SK-N-SH treated with all-trans-retinoic acid at 6 μM for 48 hours (cell line): ENCODE measurements at regions not wholly inside any gene's neighbourhood (a gene's known extent, or its start where the extent isn't known, plus 50 kb on each side); places are given as distances from the start of the nearest gene placed in this dataset.

Experiments
- ARNTL ChIP-seq: fragments of 450-650 bp; formaldehyde crosslinking; IDR thresholded peaks from 2 replicates; pipeline ENCODE4 v1.5.0; 2020; ENCODE audit warnings: low read depth, mild to moderate bottlenecking, moderate library complexity, borderline replicate concordance
- CREB5 ChIP-seq: fragments of 250-450 bp; sonication (Bioruptor Pico); IDR thresholded peaks from 2 replicates; pipeline ENCODE4 v1.5.1; 2020; ENCODE audit warnings: low read depth, mild to moderate bottlenecking, moderate library complexity
- CSRNP3 ChIP-seq: fragments of 250-450 bp; sonication (Bioruptor Pico); IDR thresholded peaks from 2 replicates; pipeline ENCODE4 v1.5.1; 2021; ENCODE audit warnings: mild to moderate bottlenecking, moderate library complexity
- PATZ1 ChIP-seq: fragments of 250-450 bp; sonication (Bioruptor Pico); IDR thresholded peaks from 2 replicates; pipeline ENCODE4 v1.8.0; 2020; ENCODE audit warnings: mild to moderate bottlenecking, moderate library complexity, borderline replicate concordance
- POU6F1 ChIP-seq: fragments of 250-450 bp; sonication (Bioruptor Pico); IDR thresholded peaks from 2 replicates; pipeline ENCODE4 v1.8.0; 2021; ENCODE audit warnings: low read depth, mild to moderate bottlenecking, moderate library complexity, borderline replicate concordance
- RARB ChIP-seq: fragments of 250-450 bp; sonication (Bioruptor Pico); IDR thresholded peaks from 2 replicates; pipeline ENCODE4 v1.8.0; 2021; ENCODE audit warnings: mild to moderate bottlenecking, moderate library complexity
- SNAI2 ChIP-seq: fragments of 250-450 bp; sonication (Bioruptor Pico); IDR thresholded peaks from 2 replicates; pipeline ENCODE4 v1.5.0; 2020; ENCODE audit warnings: mild to moderate bottlenecking, moderate library complexity
- TCF4 ChIP-seq: fragments of 250-450 bp; sonication (Bioruptor Pico); IDR thresholded peaks from 2 replicates; pipeline ENCODE4 v1.8.0; 2021; ENCODE audit warnings: mild to moderate bottlenecking, moderate library complexity, borderline replicate concordance
- TSHZ2 ChIP-seq: fragments of 250-450 bp; sonication (Bioruptor Pico); IDR thresholded peaks from 2 replicates; pipeline ENCODE4 v1.5.0; 2020; ENCODE audit warnings: mild to moderate bottlenecking, moderate library complexity
- ZFP3 ChIP-seq: fragments of 250-450 bp; sonication (Bioruptor Pico); IDR thresholded peaks from 2 replicates; pipeline ENCODE4 v1.5.0; 2020; ENCODE audit warnings: mild to moderate bottlenecking, moderate library complexity
- ZNF70 ChIP-seq: fragments of 450-650 bp; formaldehyde crosslinking; IDR thresholded peaks from 2 replicates; pipeline ENCODE4 v1.5.0; 2020; ENCODE audit warnings: mild to moderate bottlenecking, moderate library complexity

- no peak for TF ChIP-seq ZFP3 (CRISPR knock-in tag)
- TF ChIP-seq CREB5 (CRISPR knock-in tag) = no peak
- no peak for TF ChIP-seq PATZ1 (CRISPR knock-in tag)
- no peak for TF ChIP-seq ARNTL (CRISPR knock-in tag)
- no peak for TF ChIP-seq SNAI2 (CRISPR knock-in tag)
- no peak for TF ChIP-seq TSHZ2
- no peak for TF ChIP-seq RARB (CRISPR knock-in tag)
- TF ChIP-seq CSRNP3 = no peak
- TF ChIP-seq ZNF70 (CRISPR knock-in tag) = no peak
- TF ChIP-seq TCF4 (CRISPR knock-in tag) = no peak
- TF ChIP-seq POU6F1 (CRISPR knock-in tag) = no peak
Observed at GRCh38 chr6:26271668-26272024, 93.4 kb upstream of the BTN3A2 start.
